ENCODE measurements at regions not wholly inside any gene's neighbourhood (a gene's known extent, or its start where the extent isn't known, plus 50 kb on each side); places are given as distances from the start of the nearest gene placed in this dataset.

GRCh38 chr3:143901105-143901504, 52.8 kb upstream of the SLC9A9 start:
- DNase-seq: peak; percentile 40 to 56

- no peak for DNase-seq
Observed at GRCh38 chr3:143902210-143902609, 53.9 kb upstream of the SLC9A9 start.

DNA sequence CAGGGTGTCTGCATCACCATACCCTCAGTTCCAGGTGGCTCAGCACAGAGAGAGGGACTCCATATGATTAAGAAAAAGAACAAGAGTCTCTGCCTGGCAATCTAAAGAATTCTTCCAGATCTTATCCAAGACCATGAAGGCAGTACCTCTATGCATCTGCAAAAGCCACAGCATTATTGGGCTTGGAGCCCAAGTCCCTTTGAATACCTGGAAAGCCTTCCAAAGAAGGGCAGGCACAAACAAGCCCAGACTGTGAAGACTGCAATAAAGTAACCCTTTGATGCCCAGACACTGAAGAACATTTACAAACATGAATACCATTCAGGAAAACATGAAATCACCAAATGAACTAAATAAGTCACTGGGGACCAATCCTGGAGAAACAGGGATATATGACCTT, 60.9 kb upstream of the DIPK2A start:
- DNase-seq: no peak

DNA sequence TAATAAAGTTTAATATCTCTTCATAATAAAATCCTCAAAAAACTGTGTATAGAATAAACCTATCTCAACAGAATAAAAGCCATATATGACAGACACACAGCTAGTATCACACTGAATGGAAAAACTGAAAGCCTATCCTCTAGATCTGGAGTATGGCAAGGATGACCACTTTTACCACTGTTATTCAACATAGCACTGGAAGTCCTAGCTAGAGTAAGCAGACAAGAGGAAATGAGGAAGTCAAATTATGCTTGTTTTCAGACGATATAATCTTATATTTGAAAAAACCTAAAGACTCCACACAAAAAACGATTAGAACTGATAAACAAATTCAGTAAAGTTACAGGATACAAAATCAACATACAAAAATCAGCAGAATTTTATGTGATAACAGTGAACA, 57.4 kb upstream of the DIPK2A start:
- no peak for DNase-seq

- DNase-seq: no peak
Observed at GRCh38 chr3:143918848-143919247, 52.8 kb upstream of the DIPK2A start.

GRCh38 chr3:143921176-143921575, 50.4 kb upstream of the DIPK2A start:
- peak; percentile 34 to 56 for DNase-seq

Measured in inflammatory macrophage treated with lipopolysaccharide for 1 hour (primary cell).